ENCODE measurements at regions not wholly inside any gene's neighbourhood (a gene's known extent, or its start where the extent isn't known, plus 50 kb on each side); places are given as distances from the start of the nearest gene placed in this dataset.
A peak's percentile ranks its signal among the peaks of the same experiment; 100 is the strongest.
"Not testable (repeated sequence)": the region's sequence is repeated elsewhere in the genome, so short reads cannot be mapped to it uniquely, and the experiment has no call there.

GRCh38 chr10:28892818-28893547, 215.7 kb downstream of the BAMBI start:
- Histone ChIP-seq H3K9me3 (no peaks in the 10 kb centered on the region), H3K4me3 (no peak overlapping the region), H3K4me1 (peaks cover 0 to 7% (median 0%) of the 10 kb centered on the region in 12 donors), H3K27ac (no peak overlapping the region), H3K27me3 (no peaks in the 10 kb centered on the region), H3K36me3 (no peaks in the 10 kb centered on the region)
- ATAC-seq (no peak), DNase-seq (no peak)
- TF ChIP-seq CTCF (IDR thresholded peaks at IDR 0.05) = no peak
- no peak for TF ChIP-seq POLR2A (IDR thresholded peaks at IDR 0.05)
- WGBS, 4 donors = 65 to 78% (median 76%) methylated on average over 9 of the region's 9 CpGs
- intact Hi-C loops (cut with DNase I) = loop anchor here in 2 of 10 donors (5.0 to 10.0 kb wide), 2 partner anchors 89 to 218 kb away; partner anchors contain the start of gene BAMBI (in 1 of the 2)

- TF ChIP-seq CTCF (IDR thresholded peaks at IDR 0.05) (no peak), POLR2A (IDR thresholded peaks at IDR 0.05) (no peak)
- Histone ChIP-seq H3K9me3 (no peaks in the 10 kb centered on the region), H3K4me1 (peaks cover 0 to 9% (median 0%) of the 10 kb centered on the region in 12 donors), H3K4me3 (no peak overlapping the region), H3K27ac (no peak overlapping the region), H3K36me3 (no peaks in the 10 kb centered on the region), H3K27me3 (no peaks in the 10 kb centered on the region)
- ATAC-seq = no peak
- intact Hi-C loops (cut with DNase I) = loop anchor here in 2 of 10 donors (5.0 to 10.0 kb wide), 2 partner anchors 88 to 219 kb away; partner anchors contain the start of gene BAMBI (in 1 of the 2)
- no peak for DNase-seq
- WGBS, 4 donors = 81 to 88% (median 84%) methylated on average over 5 of the region's 5 CpGs
These were observed 216.8 kb downstream of the BAMBI start for GRCh38 chr10:28894146-28894545.

- 89 to 95% (median 92%) methylated on average over 15 of the region's 15 CpGs for WGBS, 4 donors
- intact Hi-C loops (cut with DNase I) = loop anchor here in 2 of 10 donors (2.0 to 10.0 kb wide), 3 partner anchors 92 to 221 kb away; partner anchors contain the start of gene BAMBI (in 1 of the 2)
- H3K4me1 ChIP-seq, DNase-seq, H3K27me3 ChIP-seq, H3K27ac ChIP-seq, H3K9me3 ChIP-seq, H3K4me3 ChIP-seq, H3K36me3 ChIP-seq, ATAC-seq: not testable (repeated sequence)
These were observed 218.3 kb downstream of the BAMBI start for GRCh38 chr10:28895671-28896070.

GRCh38 chr10:28896791-28897409, 219.6 kb downstream of the BAMBI start:
- ATAC-seq = peak in 1 of 4 donors; percentile 42
- not testable (repeated sequence) for H3K4me1 ChIP-seq, H3K27me3 ChIP-seq, H3K9me3 ChIP-seq, H3K36me3 ChIP-seq, DNase-seq
- peak overlapping the region in 1 of 12 donors; percentile 5 for H3K4me3 ChIP-seq
- 82 to 92% (median 88%) methylated on average over 13 to 44 of the region's 44 CpGs for WGBS, 4 donors
- intact Hi-C loops (cut with DNase I) = loop anchor here in 2 of 10 donors (2.0 to 10.0 kb wide), 3 partner anchors 90 to 222 kb away; partner anchors contain the start of gene BAMBI (in 1 of the 2)
- peak overlapping the region in 8 of 12 donors; percentile 35 to 80 (median 66) for H3K27ac ChIP-seq

Data from heart left ventricle (tissue), 16 donors.